HUES48 (cell line): ENCODE measurements at regions not wholly inside any gene's neighbourhood (a gene's known extent, or its start where the extent isn't known, plus 50 kb on each side); places are given as distances from the start of the nearest gene placed in this dataset.
"Not testable (repeated sequence)": the region's sequence is repeated elsewhere in the genome, so short reads cannot be mapped to it uniquely, and the experiment has no call there.

ENCODE experiments used
- H3K27ac ChIP-seq: one replicate; pipeline ENCODE4 v1.7.0; 2013; ENCODE audit warnings: low read depth, low read length, inconsistent platforms
- H3K27me3 ChIP-seq: 2 replicates; pipeline ENCODE4 v1.6.1; 2013; ENCODE audit warnings: mild to moderate bottlenecking, low read length; ENCODE audit not compliant: control insufficient read depth, insufficient read depth
- H3K36me3 ChIP-seq: 2 replicates; pipeline ENCODE4 v1.6.1; 2013; ENCODE audit warnings: low read length; ENCODE audit not compliant: control insufficient read depth, insufficient read depth
- H3K4me1 ChIP-seq: 2 replicates; pipeline ENCODE4 v1.6.1; 2013; ENCODE audit warnings: mild to moderate bottlenecking, low read length; ENCODE audit not compliant: control insufficient read depth, insufficient read depth
- H3K4me3 ChIP-seq: 2 replicates; pipeline ENCODE4 v1.5.1; 2013; ENCODE audit warnings: mild to moderate bottlenecking, low read depth, low read length
- H3K9ac ChIP-seq: 2 replicates; pipeline ENCODE4 v1.6.1; 2013; ENCODE audit warnings: mild to moderate bottlenecking, low read depth, low read length, moderate library complexity
- H3K9me3 ChIP-seq: 2 replicates; pipeline ENCODE4 v1.6.1; 2013; ENCODE audit warnings: low read length; ENCODE audit not compliant: control insufficient read depth, insufficient read depth

- not testable (repeated sequence) for H3K27me3 ChIP-seq, H3K4me1 ChIP-seq, H3K9ac ChIP-seq, H3K4me3 ChIP-seq, H3K27ac ChIP-seq, H3K36me3 ChIP-seq, H3K9me3 ChIP-seq
These were observed 405.7 kb downstream of the HLX start for GRCh38 chr1:221284991-221285390.

- not testable (repeated sequence) for H3K27ac ChIP-seq, H3K9me3 ChIP-seq, H3K4me1 ChIP-seq, H3K9ac ChIP-seq, H3K36me3 ChIP-seq, H3K4me3 ChIP-seq, H3K27me3 ChIP-seq
These were observed 406.4 kb downstream of the HLX start for GRCh38 chr1:221285458-221286210.

GRCh38 chr1:221286399-221286798 lies 407.2 kb downstream of the HLX start:
- no peak overlapping the region for H3K9ac ChIP-seq
- H3K9me3 ChIP-seq: no peaks in the 10 kb centered on the region
- H3K27me3 ChIP-seq: no peaks in the 10 kb centered on the region
- H3K27ac ChIP-seq: no peak overlapping the region
- peaks cover 13% of the 10 kb centered on the region for H3K4me1 ChIP-seq
- no peaks in the 10 kb centered on the region for H3K36me3 ChIP-seq
- H3K4me3 ChIP-seq: no peak overlapping the region

- no peak overlapping the region for H3K27ac ChIP-seq
- no peaks in the 10 kb centered on the region for H3K9me3 ChIP-seq
- no peaks in the 10 kb centered on the region for H3K27me3 ChIP-seq
- no peaks in the 10 kb centered on the region for H3K36me3 ChIP-seq
- peaks cover 27% of the 10 kb centered on the region for H3K4me1 ChIP-seq
- H3K9ac ChIP-seq: no peak overlapping the region
- no peak overlapping the region for H3K4me3 ChIP-seq
These were observed 409.9 kb downstream of the HLX start for GRCh38 chr1:221289103-221289502.

GRCh38 chr1:221290669-221291068 lies 411.4 kb downstream of the HLX start:
- Histone ChIP-seq H3K4me3 (no peak overlapping the region), H3K36me3 (no peaks in the 10 kb centered on the region), H3K27ac (no peak overlapping the region), H3K4me1 (peaks cover 27% of the 10 kb centered on the region), H3K27me3 (no peaks in the 10 kb centered on the region), H3K9ac (no peak overlapping the region), H3K9me3 (no peaks in the 10 kb centered on the region)

- no peaks in the 10 kb centered on the region for H3K27me3 ChIP-seq
- H3K9me3 ChIP-seq: no peaks in the 10 kb centered on the region
- no peak overlapping the region for H3K27ac ChIP-seq
- no peak overlapping the region for H3K4me3 ChIP-seq
- no peaks in the 10 kb centered on the region for H3K36me3 ChIP-seq
- peaks cover 27% of the 10 kb centered on the region for H3K4me1 ChIP-seq
- H3K9ac ChIP-seq: no peak overlapping the region; the same call in 1 of the 2 replicates
These were observed 411.9 kb downstream of the HLX start for GRCh38 chr1:221291113-221291512.

- peak overlapping the region; percentile 4; the same call in 1 of the 2 replicates for H3K9ac ChIP-seq
- peak overlapping the region; percentile 80 for H3K27ac ChIP-seq
- no peak overlapping the region for H3K4me3 ChIP-seq
- no peaks in the 10 kb centered on the region for H3K27me3 ChIP-seq
- H3K4me1 ChIP-seq: peaks cover 22% of the 10 kb centered on the region
- no peaks in the 10 kb centered on the region for H3K36me3 ChIP-seq
- no peaks in the 10 kb centered on the region for H3K9me3 ChIP-seq
These were observed 413.4 kb downstream of the HLX start for GRCh38 chr1:221292652-221293051.

GRCh38 chr1:221294242-221294641 lies 415.0 kb downstream of the HLX start:
- Histone ChIP-seq H3K36me3 (no peaks in the 10 kb centered on the region), H3K27me3 (no peaks in the 10 kb centered on the region), H3K4me3 (no peak overlapping the region), H3K4me1 (peaks cover 22% of the 10 kb centered on the region), H3K9ac (no peak overlapping the region), H3K27ac (no peak overlapping the region), H3K9me3 (no peaks in the 10 kb centered on the region)

- no peaks in the 10 kb centered on the region for H3K9me3 ChIP-seq
- H3K27me3 ChIP-seq: no peaks in the 10 kb centered on the region
- H3K4me3 ChIP-seq: no peak overlapping the region
- H3K9ac ChIP-seq: no peak overlapping the region
- H3K36me3 ChIP-seq: no peaks in the 10 kb centered on the region
- peaks cover 6% of the 10 kb centered on the region; the same call in 1 of the 2 replicates for H3K4me1 ChIP-seq
- peak overlapping the region; percentile 42 for H3K27ac ChIP-seq
These were observed 423.1 kb downstream of the HLX start for GRCh38 chr1:221302357-221302756.

GRCh38 chr1:221302810-221303209 lies 423.6 kb downstream of the HLX start:
- Histone ChIP-seq H3K36me3 (no peaks in the 10 kb centered on the region), H3K27ac (peak overlapping the region; percentile 61), H3K4me1 (peaks cover 6% of the 10 kb centered on the region; the same call in 1 of the 2 replicates), H3K9me3 (no peaks in the 10 kb centered on the region), H3K4me3 (no peak overlapping the region), H3K9ac (no peak overlapping the region), H3K27me3 (no peaks in the 10 kb centered on the region)

- Histone ChIP-seq H3K4me1 (peaks cover 6% of the 10 kb centered on the region; the same call in 1 of the 2 replicates), H3K27me3 (no peaks in the 10 kb centered on the region), H3K9me3 (no peaks in the 10 kb centered on the region), H3K27ac (no peak overlapping the region), H3K4me3 (no peak overlapping the region), H3K9ac (no peak overlapping the region), H3K36me3 (no peaks in the 10 kb centered on the region)
These were observed 424.4 kb downstream of the HLX start for GRCh38 chr1:221303623-221304022.
